ENCODE measurements at regions not wholly inside any gene's neighbourhood (a gene's known extent, or its start where the extent isn't known, plus 50 kb on each side); places are given as distances from the start of the nearest gene placed in this dataset.
"Not testable (repeated sequence)": the region's sequence is repeated elsewhere in the genome, so short reads cannot be mapped to it uniquely, and the experiment has no call there.

GRCh38 chr11:97703851-97704250 lies 1314.0 kb downstream of the JRKL start:
- H3K4me3 ChIP-seq: no peak overlapping the region
- H3K27me3 ChIP-seq: no peaks in the 10 kb centered on the region
- H3K9me3 ChIP-seq: no peaks in the 10 kb centered on the region
- no peaks in the 10 kb centered on the region for H3K4me1 ChIP-seq
- H3K27ac ChIP-seq: no peak overlapping the region
- no peaks in the 10 kb centered on the region for H3K36me3 ChIP-seq
- TF ChIP-seq CTCF (IDR thresholded peaks at IDR 0.05): no peak
- DNase-seq (ENCODE audit: low spot score in 2 of 2): no peak
- intact Hi-C loops (cut with DNase I): no loop called here

- H3K9me3 ChIP-seq; intact Hi-C loops (cut with DNase I); H3K4me1 ChIP-seq; H3K27me3 ChIP-seq; DNase-seq (ENCODE audit: low spot score in 2 of 2); H3K4me3 ChIP-seq; H3K27ac ChIP-seq; H3K36me3 ChIP-seq: not testable (repeated sequence)
These were observed 1315.3 kb upstream of the CNTN5 start for GRCh38 chr11:97705441-97705840.

GRCh38 chr11:97717922-97718321 lies 1302.8 kb upstream of the CNTN5 start:
- H3K9me3 ChIP-seq: no peaks in the 10 kb centered on the region
- no peaks in the 10 kb centered on the region for H3K27me3 ChIP-seq
- DNase-seq (ENCODE audit: low spot score in 2 of 2): no peak
- no peak overlapping the region for H3K27ac ChIP-seq
- no peaks in the 10 kb centered on the region for H3K36me3 ChIP-seq
- no peak for TF ChIP-seq CTCF (IDR thresholded peaks at IDR 0.05)
- intact Hi-C loops (cut with DNase I): no loop called here
- H3K4me3 ChIP-seq: no peak overlapping the region
- H3K4me1 ChIP-seq: no peaks in the 10 kb centered on the region

DNA sequence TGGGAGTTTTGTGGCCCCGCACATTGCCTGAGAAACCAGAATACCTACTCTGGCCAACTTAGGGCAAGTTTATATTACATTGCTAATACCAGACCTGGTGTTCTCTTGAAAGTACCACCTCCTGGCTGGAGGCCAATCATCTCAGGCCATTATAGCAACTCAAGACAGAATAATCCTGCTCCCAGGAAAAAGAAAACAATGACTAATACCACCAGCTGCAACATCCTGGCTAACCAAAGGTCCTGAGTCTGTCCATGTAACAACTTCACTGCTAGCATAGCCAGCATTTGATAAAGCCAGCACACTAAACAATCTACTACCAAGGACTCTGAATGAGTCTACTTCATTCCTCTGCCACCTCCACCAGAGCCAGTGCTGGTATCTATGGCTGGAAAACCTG lies 1298.7 kb upstream of the CNTN5 start:
- intact Hi-C loops (cut with DNase I): no loop called here
- TF ChIP-seq CTCF (IDR thresholded peaks at IDR 0.05): no peak
- no peaks in the 10 kb centered on the region for H3K9me3 ChIP-seq
- no peaks in the 10 kb centered on the region for H3K27me3 ChIP-seq
- H3K4me3 ChIP-seq: no peak overlapping the region
- H3K27ac ChIP-seq: no peak overlapping the region
- DNase-seq (ENCODE audit: low spot score in 2 of 2): no peak
- no peaks in the 10 kb centered on the region for H3K36me3 ChIP-seq
- no peaks in the 10 kb centered on the region for H3K4me1 ChIP-seq

GRCh38 chr11:97722721-97723120 lies 1298.0 kb upstream of the CNTN5 start:
- intact Hi-C loops (cut with DNase I): no loop called here
- no peaks in the 10 kb centered on the region for H3K9me3 ChIP-seq

DNA sequence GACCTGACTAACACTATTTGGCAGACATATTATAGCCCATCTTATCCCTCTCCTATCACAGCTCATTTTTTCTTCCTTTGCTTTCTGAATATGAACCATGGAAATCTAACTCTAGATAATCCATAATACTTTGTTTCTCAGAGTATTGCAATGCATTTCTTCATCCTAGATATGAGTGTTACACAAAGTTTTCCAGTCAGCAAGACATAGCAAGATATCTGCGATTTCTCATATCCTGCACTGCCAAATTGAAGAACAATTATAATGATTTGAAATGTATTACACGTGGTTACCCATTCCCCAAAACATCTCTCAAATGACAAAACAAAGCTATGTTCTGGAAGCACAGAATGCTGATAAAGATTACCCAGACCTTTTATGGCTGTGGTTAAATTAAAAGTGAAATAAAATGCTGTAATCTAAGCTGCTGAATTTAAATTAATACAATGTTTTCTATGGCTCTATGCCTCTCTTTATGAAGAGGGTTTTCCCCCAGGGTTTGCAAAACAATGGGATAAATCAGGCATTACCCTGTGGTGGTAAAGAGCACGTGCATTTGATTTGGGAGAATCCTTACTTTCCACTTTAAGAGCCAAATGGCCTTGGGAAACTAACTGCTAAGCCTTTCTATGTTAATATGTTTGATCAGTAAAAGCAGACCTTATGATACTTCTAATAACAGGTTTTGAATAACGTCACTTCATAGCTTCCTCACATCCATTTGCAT lies 1291.0 kb upstream of the CNTN5 start:
- no peak overlapping the region for H3K27ac ChIP-seq
- no peaks in the 10 kb centered on the region for H3K27me3 ChIP-seq
- no peaks in the 10 kb centered on the region for H3K4me1 ChIP-seq
- no peaks in the 10 kb centered on the region for H3K36me3 ChIP-seq
- no peak overlapping the region for H3K4me3 ChIP-seq
- no peak for TF ChIP-seq CTCF (IDR thresholded peaks at IDR 0.05)
- intact Hi-C loops (cut with DNase I): no loop called here
- no peak for DNase-seq (ENCODE audit: low spot score in 2 of 2)
- H3K9me3 ChIP-seq: no peaks in the 10 kb centered on the region

More at GRCh38 chr11:97722721-97723120, 1298.0 kb upstream of the CNTN5 start:
- Histone ChIP-seq H3K4me1 (no peaks in the 10 kb centered on the region), H3K4me3 (no peak overlapping the region), H3K27me3 (no peaks in the 10 kb centered on the region), H3K27ac (no peak overlapping the region), H3K36me3 (no peaks in the 10 kb centered on the region)
- DNase-seq (ENCODE audit: low spot score in 2 of 2): no peak
- no peak for TF ChIP-seq CTCF (IDR thresholded peaks at IDR 0.05)

Data from ascending aorta (tissue), 2 donors.